Stimulated activated CD4-positive, alpha-beta T cell treated with anti-CD3 and anti-CD28 coated beads, Interleukin-15, amount 100 ng/mL, for 1 hour (primary cell): ENCODE measurements at regions not wholly inside any gene's neighbourhood (a gene's known extent, or its start where the extent isn't known, plus 50 kb on each side); places are given as distances from the start of the nearest gene placed in this dataset.
"Not testable (repeated sequence)": the region's sequence is repeated elsewhere in the genome, so short reads cannot be mapped to it uniquely, and the experiment has no call there.

Source experiments
- DNase-seq, 2 donors: peaks; one replicate each; pipeline ENCODE4 v3.0.0-alpha.2; 2020; ENCODE audit warnings: low read depth in 1 of 2, low spot score in 1 of 2

DNA sequence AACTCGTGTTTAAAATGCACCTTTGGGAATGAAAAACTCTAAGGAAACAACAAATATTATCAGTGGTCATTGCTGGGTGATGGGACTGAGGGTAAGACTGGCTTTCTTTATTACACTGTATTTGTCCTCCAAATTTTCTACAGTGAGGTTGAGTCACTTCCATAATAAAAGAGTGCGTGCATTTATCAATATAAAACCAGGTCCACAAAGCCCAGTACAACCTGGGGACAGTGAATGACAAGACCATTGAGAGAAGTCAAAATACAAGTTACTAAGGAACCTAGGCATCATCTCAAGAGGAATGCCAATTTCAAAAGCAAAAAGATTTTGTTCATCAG is 76.4 kb downstream of the MAGED4 start:
- DNase-seq, result no peak

GRCh38 chrX:52261463-52262194 is 76.9 kb downstream of the MAGED4 start:
- peak; percentile 69 to 74 for DNase-seq

GRCh38 chrX:52262195-52262546 is 77.5 kb downstream of the MAGED4 start:
- no peak for DNase-seq

GRCh38 chrX:52263417-52263816 is 78.7 kb downstream of the MAGED4 start:
- DNase-seq, result no peak

DNA sequence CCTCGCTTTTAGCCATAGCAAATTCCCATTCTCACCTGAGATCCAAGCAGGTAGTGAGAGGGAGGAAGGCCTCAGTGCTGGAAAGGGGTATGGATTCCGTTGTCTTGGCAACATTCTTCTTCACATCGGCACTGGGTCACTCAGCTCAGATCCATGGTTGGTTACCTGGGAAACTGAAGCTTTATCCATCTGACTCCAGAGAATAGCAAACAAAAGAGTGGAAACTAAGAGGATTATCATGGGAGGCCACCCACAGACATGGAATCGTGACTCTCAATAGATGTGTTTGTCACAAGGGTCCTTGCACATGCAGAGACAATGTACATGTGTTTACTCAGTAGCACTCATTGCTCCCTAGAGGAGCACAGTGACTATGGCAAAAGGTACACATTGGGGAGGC is 81.0 kb downstream of the MAGED4 start:
- no peak for DNase-seq

- DNase-seq, result not testable (repeated sequence)
Observed at GRCh38 chrX:52268502-52268901, 83.8 kb downstream of the MAGED4 start.

GRCh38 chrX:52270453-52271116 is 85.9 kb downstream of the MAGED4 start:
- DNase-seq, result no peak

GRCh38 chrX:52271206-52271605 is 86.5 kb downstream of the MAGED4 start:
- DNase-seq, result no peak

- DNase-seq, result no peak
Observed at GRCh38 chrX:52277666-52278065, 91.2 kb upstream of the XAGE2 start.

GRCh38 chrX:52280812-52281211 is 88.0 kb upstream of the XAGE2 start:
- no peak for DNase-seq

GRCh38 chrX:52284865-52285264 is 84.0 kb upstream of the XAGE2 start:
- DNase-seq, result no peak

- DNase-seq, result not testable (repeated sequence)
Observed at GRCh38 chrX:52298968-52299367, 69.9 kb upstream of the XAGE2 start.

DNA sequence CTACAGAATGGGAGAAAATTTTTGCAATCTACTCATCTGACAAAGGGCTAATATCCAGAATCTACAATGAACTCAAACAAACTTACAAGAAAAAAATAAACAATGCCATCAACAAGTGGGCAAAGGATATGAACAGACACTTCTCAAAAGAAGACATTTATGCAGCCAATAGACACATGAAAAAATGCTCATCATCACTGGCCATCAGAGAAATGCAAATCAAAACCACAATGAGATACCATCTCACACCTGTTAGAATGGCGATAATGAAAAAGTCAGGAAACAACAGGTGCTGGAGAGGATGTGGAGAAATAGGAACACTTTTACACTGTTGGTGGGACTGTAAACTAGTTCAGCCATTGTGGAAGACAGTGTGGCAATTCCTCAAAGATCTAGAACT is 60.3 kb upstream of the XAGE2 start:
- DNase-seq, result not testable (repeated sequence)
